GM12878 (cell line): ENCODE measurements at regions not wholly inside any gene's neighbourhood (a gene's known extent, or its start where the extent isn't known, plus 50 kb on each side); places are given as distances from the start of the nearest gene placed in this dataset.

Experiments used
- ATAC-seq: fragments of 200-7000 bp; cut with Tn5 transposase; 3 replicates; pipeline ENCODE4 v1.9.1; 2020; ENCODE audit warnings: mild to moderate bottlenecking, moderate library complexity
- BruUV-seq: library from RNA; stranded (reverse); fragments of 400-500 nt; replicated peaks from 2 replicates; lab custom pipeline; 2021; lab: Mats Ljungman, UMichigan
- CTCF ChIA-PET: fragments of 300-600 bp; sonication (Branson Sonifier 250); formaldehyde crosslinking; extraction: SDS; loops from one replicate; lab custom pipeline; 2021; ENCODE audit warnings: inconsistent platforms; lab: Yijun Ruan, JAX
- POLR2A ChIA-PET: fragments of 350-600 bp; formaldehyde crosslinking; extraction: SDS; loops from one replicate; lab custom pipeline; 2021; ENCODE audit warnings: inconsistent platforms; lab: Charles Lee
- RAD21 ChIA-PET: fragments of 300-600 bp; sonication (Branson Sonifier 250); formaldehyde crosslinking; loops from one replicate; lab custom pipeline; 2023; ENCODE audit warnings: antibody characterized with exemption; ENCODE audit not compliant: unreplicated experiment; lab: Charles Lee
- SMC1A ChIA-PET: fragments of 300-600 bp; sonication (Branson Sonifier 250); formaldehyde crosslinking; loops from one replicate; lab custom pipeline; 2023; ENCODE audit not compliant: unreplicated experiment, uncharacterized antibody; lab: Charles Lee
- DNase-seq: peaks from one replicate; pipeline ENCODE4 v3.0.0-alpha.2; 2011; ENCODE audit warnings: low read depth, low spot score
- FAIRE-seq: peaks from 3 replicates; lab custom pipeline; 2011; peaks lifted over from hg19 to GRCh38; lab: Jason Lieb, UNC
- H2AFZ ChIP-seq: 2 replicates; pipeline ENCODE4 v1.6.0; 2011; ENCODE audit warnings: low read depth, low read length, control low read depth; ENCODE audit not compliant: control insufficient read depth
- H3K27ac ChIP-seq: 2 replicates; pipeline ENCODE4 v1.5.1; 2011; ENCODE audit warnings: control low read depth; ENCODE audit not compliant: control insufficient read depth, insufficient read depth
- H3K27me3 ChIP-seq, 2 experiments: replicated peaks in 1 of 2; 2 replicates each; pipeline versions ENCODE4 v1.6.0 to v1.6.1; 2011; ENCODE audit warnings: low read length in 1 of 2; ENCODE audit not compliant: control insufficient read depth in 2 of 2, insufficient read depth in 2 of 2
- H3K36me3 ChIP-seq, 2 experiments: 2 replicates each; pipeline ENCODE4 v1.5.1; 2011; ENCODE audit warnings: low read length in 1 of 2; ENCODE audit not compliant: control insufficient read depth in 2 of 2, insufficient read depth in 2 of 2
- H3K4me1 ChIP-seq: 2 replicates; pipeline ENCODE4 v1.6.1; 2011; ENCODE audit warnings: mild to moderate bottlenecking, low read length, moderate library complexity, mixed read lengths; ENCODE audit not compliant: control insufficient read depth, insufficient read depth
- H3K4me2 ChIP-seq: 2 replicates; pipeline ENCODE4 v1.6.0; 2011; ENCODE audit warnings: control low read depth; ENCODE audit not compliant: control insufficient read depth, insufficient read depth
- H3K4me3 ChIP-seq: fragments of 200-600 bp; sonication (generic); 2 replicates; pipeline ENCODE4 v1.5.1; 2016
- H3K79me2 ChIP-seq: 2 replicates; pipeline ENCODE4 v1.6.0; 2011; ENCODE audit warnings: low read length; ENCODE audit not compliant: control insufficient read depth, insufficient read depth
- H3K9ac ChIP-seq: 2 replicates; pipeline ENCODE4 v1.8.0; 2011; ENCODE audit warnings: low read length, control low read depth, mixed read lengths; ENCODE audit not compliant: control insufficient read depth, insufficient read depth
- H3K9me3 ChIP-seq: replicated peaks from 3 replicates; pipeline ENCODE4 v1.5.1; 2011; ENCODE audit warnings: mild to moderate bottlenecking, low read length; ENCODE audit not compliant: control insufficient read depth, insufficient read depth
- H4K20me1 ChIP-seq: 2 replicates; pipeline ENCODE4 v1.6.0; 2011; ENCODE audit not compliant: control insufficient read depth, insufficient read depth
- CBX5 ChIP-seq: sonication (generic); IDR thresholded peaks from 2 replicates; pipeline ENCODE4 v1.6.1; 2016; ENCODE audit warnings: low read depth, moderate library complexity, mild to moderate bottlenecking, inconsistent platforms
- CREB1 ChIP-seq: IDR thresholded peaks from 2 replicates; pipeline ENCODE4 v1.6.1; 2012; ENCODE audit warnings: low read depth, mild to moderate bottlenecking, inconsistent platforms
- FOS ChIP-seq: IDR thresholded peaks from 3 replicates; pipeline ENCODE4 v1.6.1; 2011; ENCODE audit warnings: borderline replicate concordance; ENCODE audit not compliant: insufficient read length; ENCODE audit errors: extremely low read depth
- GATAD2B ChIP-seq: fragments of 450-650 bp; conservative IDR thresholded peaks from 2 replicates; pipeline ENCODE4 v1.6.1; 2017; ENCODE audit warnings: low read depth, mild to moderate bottlenecking, moderate library complexity
- PAX5 ChIP-seq: IDR thresholded peaks from 2 replicates; pipeline ENCODE4 v1.6.1; 2011; ENCODE audit warnings: low read depth, low read length, borderline replicate concordance
- POLR2AphosphoS2 ChIP-seq: IDR thresholded peaks from 2 replicates; pipeline ENCODE4 v1.6.1; 2011; ENCODE audit warnings: low read depth, mild to moderate bottlenecking, low read length, improper control_type of control experiment, moderate library complexity
- POLR2AphosphoS5 ChIP-seq: IDR thresholded peaks from 2 replicates; pipeline ENCODE4 v1.6.1; 2011; ENCODE audit warnings: mild to moderate bottlenecking, low read length, inconsistent platforms
- WGBS: methylation state at CpG from one replicate; pipeline ENCODE4 v1.1.6; 2016; ENCODE audit warnings: low lambda C conversion rate; ENCODE audit not compliant: insufficient replicate concordance, insufficient coverage; ENCODE audit errors: missing lambda C conversion rate; 5-methylcytosine and 5-hydroxymethylcytosine counted together
- in situ Hi-C: fragments of 300-500 bp; cut with MboI; formaldehyde crosslinking; loops from 9 replicates; pipeline ENCODE4 v1.14.3; 2018; ENCODE audit warnings: mixed read lengths
- intact Hi-C: fragments of 100-400 bp; cut with micrococcal nuclease; formaldehyde crosslinking; loops from one replicate; pipeline ENCODE4 v1.14.2; 2022; ENCODE audit not compliant: unreplicated experiment
- TF ChIP-seq, protein P1 (sequence below): fragments of 450-650 bp; conservative IDR thresholded peaks from 2 replicates; pipeline ENCODE4 v1.6.1; 2017; ENCODE audit warnings: mild to moderate bottlenecking, moderate library complexity

- Histone ChIP-seq H3K4me2 (no peak overlapping the region), H3K9ac (no peak overlapping the region), H3K36me3 (no peaks in the 10 kb centered on the region), H3K4me3 (no peak overlapping the region), H3K79me2 (no peaks in the 10 kb centered on the region), H4K20me1 (no peaks in the 10 kb centered on the region)
- SMC1A ChIA-PET, result no interaction called here
- TF ChIP-seq GATAD2B, result no peak
- TF ChIP-seq POLR2AphosphoS2, result no peak
- no peak for TF ChIP-seq FOS
- no peak for TF ChIP-seq POLR2AphosphoS5
- TF ChIP-seq, protein P1, sequence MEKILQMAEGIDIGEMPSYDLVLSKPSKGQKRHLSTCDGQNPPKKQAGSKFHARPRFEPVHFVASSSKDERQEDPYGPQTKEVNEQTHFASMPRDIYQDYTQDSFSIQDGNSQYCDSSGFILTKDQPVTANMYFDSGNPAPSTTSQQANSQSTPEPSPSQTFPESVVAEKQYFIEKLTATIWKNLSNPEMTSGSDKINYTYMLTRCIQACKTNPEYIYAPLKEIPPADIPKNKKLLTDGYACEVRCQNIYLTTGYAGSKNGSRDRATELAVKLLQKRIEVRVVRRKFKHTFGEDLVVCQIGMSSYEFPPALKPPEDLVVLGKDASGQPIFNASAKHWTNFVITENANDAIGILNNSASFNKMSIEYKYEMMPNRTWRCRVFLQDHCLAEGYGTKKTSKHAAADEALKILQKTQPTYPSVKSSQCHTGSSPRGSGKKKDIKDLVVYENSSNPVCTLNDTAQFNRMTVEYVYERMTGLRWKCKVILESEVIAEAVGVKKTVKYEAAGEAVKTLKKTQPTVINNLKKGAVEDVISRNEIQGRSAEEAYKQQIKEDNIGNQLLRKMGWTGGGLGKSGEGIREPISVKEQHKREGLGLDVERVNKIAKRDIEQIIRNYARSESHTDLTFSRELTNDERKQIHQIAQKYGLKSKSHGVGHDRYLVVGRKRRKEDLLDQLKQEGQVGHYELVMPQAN, result no peak
- TF ChIP-seq, all 136 proteins: peak for 0
- intact Hi-C loops (no loop called here), in situ Hi-C loops (no loop called here)
- ATAC-seq (no peak), DNase-seq (no peak), FAIRE-seq (no peak)
- POLR2A ChIA-PET, result no interaction called here
- no TSS peak for BruUV-seq
- H3K9me3 ChIP-seq, result no peaks in the 10 kb centered on the region
- RAD21 ChIA-PET, result no interaction called here
- no peak overlapping the region for H3K27ac ChIP-seq
- no peaks in the 10 kb centered on the region for H3K4me1 ChIP-seq
- WGBS, result 0% methylated on average over 2 of the region's 2 CpGs
- no peaks in the 10 kb centered on the region for H3K27me3 ChIP-seq
- H2AFZ ChIP-seq, result no peak overlapping the region
- CTCF ChIA-PET, result no interaction called here
These were observed 2063.9 kb downstream of the MRPL39 start for GRCh38 chr21:23543333-23543732.

- H3K27me3 ChIP-seq, result no peaks in the 10 kb centered on the region
- no peak overlapping the region for H2AFZ ChIP-seq
- no TSS peak for BruUV-seq
- WGBS, result 0% methylated on average over 1 of the region's 1 CpG
- in situ Hi-C loops, result no loop called here
- H3K27ac ChIP-seq, result no peak overlapping the region
- DNase-seq, result no peak
- no peak overlapping the region for H3K4me3 ChIP-seq
- H3K36me3 ChIP-seq, result no peaks in the 10 kb centered on the region
- intact Hi-C loops, result no loop called here
- no peak for ATAC-seq
- H3K9ac ChIP-seq, result no peak overlapping the region
- POLR2A ChIA-PET, result no interaction called here
- FAIRE-seq, result no peak
- no peaks in the 10 kb centered on the region for H3K9me3 ChIP-seq
- CTCF ChIA-PET, result no interaction called here
- H3K79me2 ChIP-seq, result no peaks in the 10 kb centered on the region
- H4K20me1 ChIP-seq, result no peaks in the 10 kb centered on the region
- SMC1A ChIA-PET, result no interaction called here
- no peaks in the 10 kb centered on the region for H3K4me1 ChIP-seq
- TF ChIP-seq CBX5, result no peak
- no peak for TF ChIP-seq CREB1
- no peak for TF ChIP-seq PAX5
- no peak overlapping the region for H3K4me2 ChIP-seq
- RAD21 ChIA-PET, result no interaction called here
These were observed 2065.2 kb downstream of the MRPL39 start for GRCh38 chr21:23542097-23542496.
